Prostate gland (tissue), 2 donors: ENCODE measurements at regions not wholly inside any gene's neighbourhood (a gene's known extent, or its start where the extent isn't known, plus 50 kb on each side); places are given as distances from the start of the nearest gene placed in this dataset.

Experiments
- DNase-seq: peaks from one replicate; pipeline ENCODE4 v3.0.0-alpha.2; 2019; ENCODE audit warnings: low spot score
- H3K27ac ChIP-seq, 2 donors: fragments of 200-600 bp; sonication (generic); 2 replicates each; pipeline ENCODE4 v1.5.1; 2017 to 2019
- H3K27me3 ChIP-seq: fragments of 200-600 bp; sonication (generic); replicated peaks from 2 replicates; pipeline ENCODE4 v1.5.1; 2019; ENCODE audit not compliant: insufficient read depth
- H3K36me3 ChIP-seq, 2 donors: fragments of 200-600 bp; sonication (generic); 1 replicate in 1 of 2; 2 replicates in 1 of 2; pipeline versions ENCODE4 v1.5.1 to v1.8.1; 2017 to 2019
- H3K4me1 ChIP-seq: fragments of 200-600 bp; sonication (generic); replicated peaks from 2 replicates; pipeline ENCODE4 v1.5.1; 2019
- H3K4me3 ChIP-seq, 2 donors: fragments of 200-600 bp; sonication (generic); 2 replicates each; pipeline ENCODE4 v1.5.1; 2017 to 2019
- H3K9me3 ChIP-seq: fragments of 200-600 bp; sonication (generic); 2 replicates; pipeline ENCODE4 v1.5.1; 2017
- CTCF ChIP-seq, 4 experiments: fragments of 200-600 bp in 2 of 4; fragments of 450-650 bp in 2 of 4; sonication (generic) in 2 of 4; IDR thresholded peaks; 1 replicate in 3 of 4; 2 replicates in 1 of 4; pipeline ENCODE4 v1.5.1; 2016 to 2019; ENCODE audit warnings: antibody characterized with exemption in 4 of 4, mild to moderate bottlenecking in 2 of 4, moderate library complexity in 2 of 4
- POLR2A ChIP-seq: fragments of 450-650 bp; IDR thresholded peaks from one replicate; pipeline ENCODE4 v1.6.1; 2016; ENCODE audit warnings: antibody characterized with exemption, mild to moderate bottlenecking
- POLR2AphosphoS5 ChIP-seq: sonication (generic); formaldehyde crosslinking; IDR thresholded peaks from one replicate; pipeline ENCODE4 v1.6.1; 2017; ENCODE audit warnings: antibody characterized with exemption
- WGBS: methylation state at CpG from one replicate; pipeline ENCODE4 v1.1.5; 2018; 5-methylcytosine and 5-hydroxymethylcytosine counted together
- intact Hi-C: fragments of 100-400 bp; cut with DNase I; formaldehyde crosslinking; loops from one replicate; pipeline ENCODE4 v1.14.2; 2022

GRCh38 chr4:169810325-169811323 is 52.9 kb upstream of the HPF1 start:
- intact Hi-C loops = loop anchor here (5.0 kb wide), 1 partner anchor 237 kb away; no protein-coding TSS in a partner anchor
- no peak overlapping the region for H3K27ac ChIP-seq
- no peak overlapping the region for H3K4me3 ChIP-seq
- H3K36me3 ChIP-seq = no peaks in the 10 kb centered on the region
- 35% methylated on average over 6 of the region's 6 CpGs for WGBS
- H3K4me1 ChIP-seq = no peaks in the 10 kb centered on the region
- no peaks in the 10 kb centered on the region for H3K9me3 ChIP-seq
- peak; percentile 74 to 85 (median 82) for TF ChIP-seq CTCF (IDR thresholded peaks at IDR 0.05)
- TF ChIP-seq POLR2A = no peak
- no peaks in the 10 kb centered on the region for H3K27me3 ChIP-seq
- peak; percentile 66 for DNase-seq

GRCh38 chr4:169807934-169808509 is 50.3 kb upstream of the HPF1 start:
- no peak overlapping the region for H3K4me3 ChIP-seq
- no peak for DNase-seq
- TF ChIP-seq POLR2A = no peak
- TF ChIP-seq POLR2AphosphoS5 = no peak
- no peak for TF ChIP-seq CTCF (IDR thresholded peaks at IDR 0.05)
- no peaks in the 10 kb centered on the region for H3K4me1 ChIP-seq
- no peak overlapping the region for H3K27ac ChIP-seq
- WGBS = 55% methylated on average over 5 of the region's 5 CpGs
- H3K9me3 ChIP-seq = no peaks in the 10 kb centered on the region
- intact Hi-C loops = no loop called here
- no peaks in the 10 kb centered on the region for H3K36me3 ChIP-seq
- no peaks in the 10 kb centered on the region for H3K27me3 ChIP-seq
